Effector CD8-positive, alpha-beta T cell (primary cell): ENCODE measurements at regions not wholly inside any gene's neighbourhood (a gene's known extent, or its start where the extent isn't known, plus 50 kb on each side); places are given as distances from the start of the nearest gene placed in this dataset.
"Not testable (repeated sequence)": the region's sequence is repeated elsewhere in the genome, so short reads cannot be mapped to it uniquely, and the experiment has no call there.

Experiments used
- DNase-seq: peaks from one replicate; lab custom pipeline; 2025; lab: John Stamatoyannopoulos, UW

GRCh38 chr12:66775871-66776270 is 97.0 kb upstream of the GRIP1 start:
- DNase-seq, result no peak

- DNase-seq, result peak; percentile 3
These were observed 98.1 kb upstream of the GRIP1 start for GRCh38 chr12:66776974-66777373.

- DNase-seq, result no peak
These were observed 100.6 kb upstream of the GRIP1 start for GRCh38 chr12:66779466-66779865.

GRCh38 chr12:66786531-66787308 is 107.8 kb upstream of the GRIP1 start:
- DNase-seq, result no peak

- DNase-seq, result no peak
These were observed 120.7 kb upstream of the GRIP1 start for GRCh38 chr12:66799551-66799950.

- no peak for DNase-seq
These were observed 121.2 kb upstream of the GRIP1 start for GRCh38 chr12:66800046-66800445.

- no peak for DNase-seq
These were observed 125.1 kb upstream of the GRIP1 start for GRCh38 chr12:66803930-66804329.

- DNase-seq, result no peak
These were observed 125.7 kb upstream of the GRIP1 start for GRCh38 chr12:66804563-66804974.

- DNase-seq, result no peak
These were observed 129.7 kb upstream of the GRIP1 start for GRCh38 chr12:66808606-66809005.

GRCh38 chr12:66813137-66813892 is 134.4 kb upstream of the GRIP1 start:
- DNase-seq, result no peak

- DNase-seq, result no peak
These were observed 140.7 kb upstream of the GRIP1 start for GRCh38 chr12:66819587-66819986.

GRCh38 chr12:66822961-66823360 is 144.1 kb upstream of the GRIP1 start:
- DNase-seq, result no peak

GRCh38 chr12:66823857-66824570 is 145.1 kb upstream of the GRIP1 start:
- no peak for DNase-seq

- DNase-seq, result not testable (repeated sequence)
These were observed 147.0 kb upstream of the GRIP1 start for GRCh38 chr12:66825921-66826320.

GRCh38 chr12:66829660-66830325 is 150.9 kb upstream of the GRIP1 start:
- DNase-seq, result no peak

- no peak for DNase-seq
These were observed 152.6 kb upstream of the GRIP1 start for GRCh38 chr12:66831495-66831894.

- DNase-seq, result no peak
These were observed 154.1 kb upstream of the GRIP1 start for GRCh38 chr12:66832997-66833396.

GRCh38 chr12:66836623-66837310 is 157.9 kb upstream of the GRIP1 start:
- DNase-seq, result no peak

- DNase-seq, result no peak
These were observed 158.4 kb upstream of the GRIP1 start for GRCh38 chr12:66837311-66837627.

- DNase-seq, result no peak
These were observed 159.5 kb upstream of the GRIP1 start for GRCh38 chr12:66838366-66838765.

GRCh38 chr12:66848967-66849366 is 170.1 kb upstream of the GRIP1 start:
- no peak for DNase-seq

- no peak for DNase-seq
These were observed 172.3 kb upstream of the GRIP1 start for GRCh38 chr12:66851134-66851533.
